IMR-90 (cell line): ENCODE measurements at regions not wholly inside any gene's neighbourhood (a gene's known extent, or its start where the extent isn't known, plus 50 kb on each side); places are given as distances from the start of the nearest gene placed in this dataset.

Source experiments
- ATAC-seq: fragments of 200-7000 bp; cut with Tn5 transposase; 2 replicates; pipeline ENCODE4 v1.9.1; 2020; ENCODE audit warnings: low read depth, mild to moderate bottlenecking, moderate library complexity
- BruUV-seq: library from RNA; stranded (reverse); fragments of 400-500 nt; replicated peaks from 2 replicates; lab custom pipeline; 2021; lab: Mats Ljungman, UMichigan
- CTCF ChIA-PET: fragments of 300-600 bp; formaldehyde crosslinking; extraction: SDS; loops from one replicate; lab custom pipeline; 2021; ENCODE audit warnings: antibody characterized with exemption; lab: Yijun Ruan, JAX
- POLR2A ChIA-PET: fragments of 300-600 bp; sonication (Branson Sonifier 250); formaldehyde crosslinking; loops from one replicate; lab custom pipeline; 2022; ENCODE audit warnings: antibody characterized with exemption; ENCODE audit not compliant: unreplicated experiment; lab: Charles Lee
- DNase-seq: peaks from one replicate; pipeline ENCODE4 v3.0.0; 2013
- H2AFZ ChIP-seq: replicated peaks from 2 replicates; pipeline ENCODE3; 2013; ENCODE audit warnings: low read length, mild to moderate bottlenecking; ENCODE audit not compliant: poor library complexity
- H2AK5ac ChIP-seq: 2 replicates; pipeline ENCODE4 v1.6.1; 2013; ENCODE audit warnings: low read depth, low read length, inconsistent platforms
- H2AK9ac ChIP-seq: replicated peaks from 2 replicates; pipeline ENCODE3; 2013; ENCODE audit warnings: mild to moderate bottlenecking, low read depth, low read length, moderate library complexity; ENCODE audit not compliant: poor library complexity
- H2BK120ac ChIP-seq: 2 replicates; pipeline ENCODE4 v1.6.1; 2013; ENCODE audit warnings: low read depth, low read length, inconsistent platforms
- H2BK15ac ChIP-seq: 3 replicates; pipeline ENCODE4 v1.6.1; 2013; ENCODE audit warnings: low read depth, low read length, inconsistent platforms
- H2BK20ac ChIP-seq: 2 replicates; pipeline ENCODE4 v1.6.1; 2013; ENCODE audit warnings: low read depth, mild to moderate bottlenecking, inconsistent platforms, low read length, moderate library complexity
- H2BK5ac ChIP-seq: 2 replicates; pipeline ENCODE4 v1.6.1; 2013; ENCODE audit warnings: mild to moderate bottlenecking, low read depth, low read length, inconsistent platforms; ENCODE audit not compliant: poor library complexity, severe bottlenecking
- H3K14ac ChIP-seq: replicated peaks from 2 replicates; pipeline ENCODE4 v1.6.1; 2013; ENCODE audit warnings: low read depth, low read length, inconsistent platforms
- H3K18ac ChIP-seq: 2 replicates; pipeline ENCODE4 v1.6.1; 2013; ENCODE audit warnings: low read depth, low read length, control low read depth
- H3K23ac ChIP-seq: 2 replicates; pipeline ENCODE4 v1.6.1; 2013; ENCODE audit warnings: low read depth, low read length, inconsistent platforms
- H3K27ac ChIP-seq: 2 replicates; pipeline ENCODE4 v1.5.1; 2013; ENCODE audit warnings: mild to moderate bottlenecking, control low read depth, low read length; ENCODE audit not compliant: insufficient read depth
- H3K27me3 ChIP-seq: 2 replicates; pipeline ENCODE4 v1.6.1; 2013; ENCODE audit warnings: low read length; ENCODE audit not compliant: control insufficient read depth, insufficient read depth
- H3K36me3 ChIP-seq: 2 replicates; pipeline ENCODE4 v1.6.1; 2013; ENCODE audit warnings: low read length, mixed read lengths; ENCODE audit not compliant: control insufficient read depth, insufficient read depth
- H3K4ac ChIP-seq: 2 replicates; pipeline ENCODE4 v1.6.1; 2013; ENCODE audit warnings: low read depth, low read length, inconsistent platforms
- H3K4me1 ChIP-seq: 2 replicates; pipeline ENCODE4 v1.6.1; 2013; ENCODE audit warnings: low read length, mixed read lengths; ENCODE audit not compliant: control insufficient read depth, insufficient read depth
- H3K4me2 ChIP-seq: 2 replicates; pipeline ENCODE4 v1.6.1; 2013; ENCODE audit warnings: low read depth, mild to moderate bottlenecking, control low read depth, low read length, moderate library complexity
- H3K4me3 ChIP-seq: 2 replicates; pipeline ENCODE4 v1.5.1; 2013; ENCODE audit warnings: low read depth, mild to moderate bottlenecking, control low read depth, low read length, moderate library complexity; ENCODE audit not compliant: insufficient read depth
- H3K56ac ChIP-seq: 2 replicates; pipeline ENCODE4 v1.6.1; 2013; ENCODE audit warnings: low read length, inconsistent platforms; ENCODE audit not compliant: insufficient read depth; ENCODE audit errors: extremely low read depth
- H3K79me1 ChIP-seq, 2 experiments: 2 replicates each; pipeline ENCODE4 v1.6.1; 2013; ENCODE audit warnings: low read length in 2 of 2, inconsistent platforms in 1 of 2, low read depth in 1 of 2
- H3K9ac ChIP-seq: 2 replicates; pipeline ENCODE4 v1.6.1; 2013; ENCODE audit warnings: low read depth, low read length, control low read depth
- H3K9me1 ChIP-seq: 2 replicates; pipeline ENCODE4 v1.6.1; 2013; ENCODE audit warnings: low read length, inconsistent platforms; ENCODE audit not compliant: insufficient read depth
- H3K9me3 ChIP-seq: 2 replicates; pipeline ENCODE4 v1.6.1; 2013; ENCODE audit warnings: low read length; ENCODE audit not compliant: control insufficient read depth, insufficient read depth
- H4K20me1 ChIP-seq: 2 replicates; pipeline ENCODE4 v1.6.1; 2013; ENCODE audit warnings: low read length, inconsistent platforms; ENCODE audit not compliant: insufficient read depth
- H4K5ac ChIP-seq: 2 replicates; pipeline ENCODE4 v1.6.1; 2013; ENCODE audit warnings: mild to moderate bottlenecking, low read depth, low read length, control low read depth
- H4K8ac ChIP-seq, 2 experiments: 2 replicates each; pipeline ENCODE4 v1.6.1; 2013; ENCODE audit warnings: low read depth in 2 of 2, low read length in 2 of 2, control low read depth in 1 of 2, inconsistent platforms in 1 of 2
- H4K91ac ChIP-seq: 2 replicates; pipeline ENCODE4 v1.6.1; 2013; ENCODE audit warnings: low read depth, low read length, inconsistent platforms; ENCODE audit not compliant: insufficient read depth
- BHLHE40 ChIP-seq: fragments of 150-350 bp; IDR thresholded peaks from 2 replicates; pipeline ENCODE4 v1.6.1; 2016; ENCODE audit warnings: mild to moderate bottlenecking, low read depth, low read length
- CEBPB ChIP-seq: IDR thresholded peaks from 2 replicates; pipeline ENCODE4 v1.6.1; 2012; ENCODE audit warnings: low read depth, low read length, improper control_type of control experiment
- CHD1 ChIP-seq: IDR thresholded peaks from 2 replicates; pipeline ENCODE4 v1.6.1; 2012; ENCODE audit warnings: low read depth, low read length, improper control_type of control experiment
- FOS ChIP-seq: fragments of 150-350 bp; IDR thresholded peaks from 2 replicates; pipeline ENCODE4 v1.6.1; 2016; ENCODE audit warnings: low read depth, low read length
- MAFK ChIP-seq: IDR thresholded peaks from 2 replicates; pipeline ENCODE4 v1.6.1; 2012; ENCODE audit warnings: low read depth, low read length, improper control_type of control experiment
- MAZ ChIP-seq: IDR thresholded peaks from 2 replicates; pipeline ENCODE4 v1.6.1; 2012; ENCODE audit warnings: low read depth, mild to moderate bottlenecking, low read length, improper control_type of control experiment, moderate library complexity, borderline replicate concordance
- MXI1 ChIP-seq: IDR thresholded peaks from 2 replicates; pipeline ENCODE4 v1.6.1; 2012; ENCODE audit warnings: low read depth, mild to moderate bottlenecking, low read length, moderate library complexity, borderline replicate concordance
- NFE2L2 ChIP-seq: fragments of 150-350 bp; IDR thresholded peaks from 2 replicates; pipeline ENCODE4 v1.6.1; 2016; ENCODE audit warnings: low read depth, mild to moderate bottlenecking, low read length
- POLR2A ChIP-seq: IDR thresholded peaks from 2 replicates; pipeline ENCODE4 v1.6.1; 2012; ENCODE audit warnings: mild to moderate bottlenecking, low read depth, low read length
- RAD21 ChIP-seq: IDR thresholded peaks from 2 replicates; pipeline ENCODE4 v1.6.1; 2012; ENCODE audit warnings: low read length, improper control_type of control experiment
- RCOR1 ChIP-seq: IDR thresholded peaks from 2 replicates; pipeline ENCODE4 v1.6.1; 2012; ENCODE audit warnings: mild to moderate bottlenecking, low read length, improper control_type of control experiment; ENCODE audit not compliant: insufficient replicate concordance
- RFX5 ChIP-seq: IDR thresholded peaks from 2 replicates; pipeline ENCODE4 v1.8.0; 2012; ENCODE audit warnings: low read depth, mild to moderate bottlenecking, low read length, moderate library complexity
- SMC3 ChIP-seq: fragments of 150-350 bp; IDR thresholded peaks from 2 replicates; pipeline ENCODE4 v1.6.1; 2016; ENCODE audit warnings: low read depth, mild to moderate bottlenecking, antibody characterized with exemption, low read length, moderate library complexity
- WGBS, 2 experiments: methylation state at CpG; one replicate each; pipeline versions ENCODE4 v1.1.5 to v1.1.7; 2013; ENCODE audit warnings: missing lambda C conversion rate in 2 of 2; ENCODE audit not compliant: insufficient read length in 1 of 2; ENCODE audit errors: extremely low coverage in 2 of 2; 5-methylcytosine and 5-hydroxymethylcytosine counted together
- dilution Hi-C: fragments of 300-500 bp; cut with HindIII; formaldehyde crosslinking; loops from one replicate; pipeline ENCODE4 v1.14.3; 2018; ENCODE audit warnings: low sequenced_read_pairs; ENCODE audit not compliant: unreplicated experiment
- in situ Hi-C: fragments of 300-500 bp; cut with MboI; formaldehyde crosslinking; loops from 3 replicates; pipeline ENCODE4 v1.14.3; 2019; ENCODE audit warnings: low sequenced_read_pairs, inconsistent platforms, mixed read lengths
- intact Hi-C: fragments of 100-400 bp; cut with micrococcal nuclease; formaldehyde crosslinking; loops from 2 replicates; pipeline ENCODE4 v1.10.0; 2022
- TF ChIP-seq, protein P1 (sequence below): conservative IDR thresholded peaks from 2 replicates; pipeline ENCODE4 v1.5.1; 2012; ENCODE audit warnings: mild to moderate bottlenecking, low read depth, low read length, improper control_type of control experiment
- TF ChIP-seq, protein P2 (sequence below): fragments of 150-350 bp; IDR thresholded peaks from 2 replicates; pipeline ENCODE4 v1.6.1; 2017; ENCODE audit warnings: mild to moderate bottlenecking, antibody characterized with exemption, low read length, low read depth
- TF ChIP-seq, protein P3 (sequence below): fragments of 150-350 bp; IDR thresholded peaks from 2 replicates; pipeline ENCODE4 v1.6.1; 2016; ENCODE audit warnings: low read depth, mild to moderate bottlenecking, low read length, moderate library complexity, borderline replicate concordance

DNA sequence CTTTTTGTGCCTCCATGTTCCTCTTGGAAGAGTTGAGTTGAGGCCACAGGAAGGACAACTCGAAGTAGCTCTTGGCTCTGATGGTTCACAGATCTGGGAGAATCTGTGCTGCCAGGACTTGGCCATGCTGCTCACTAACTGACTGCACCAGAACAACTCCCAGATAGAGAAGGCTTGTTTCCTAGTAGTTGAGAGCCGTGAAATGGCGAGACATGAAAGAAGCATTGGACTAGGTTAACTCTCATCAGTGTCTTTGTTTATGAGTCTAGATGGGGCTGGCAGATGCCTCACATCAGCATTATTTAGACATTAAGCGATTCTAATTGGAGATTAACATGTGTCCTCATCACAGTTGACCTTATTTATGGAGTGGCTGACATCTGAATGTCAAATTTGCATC, 92.9 kb upstream of the AGBL1 start:
- TF ChIP-seq, protein P1, sequence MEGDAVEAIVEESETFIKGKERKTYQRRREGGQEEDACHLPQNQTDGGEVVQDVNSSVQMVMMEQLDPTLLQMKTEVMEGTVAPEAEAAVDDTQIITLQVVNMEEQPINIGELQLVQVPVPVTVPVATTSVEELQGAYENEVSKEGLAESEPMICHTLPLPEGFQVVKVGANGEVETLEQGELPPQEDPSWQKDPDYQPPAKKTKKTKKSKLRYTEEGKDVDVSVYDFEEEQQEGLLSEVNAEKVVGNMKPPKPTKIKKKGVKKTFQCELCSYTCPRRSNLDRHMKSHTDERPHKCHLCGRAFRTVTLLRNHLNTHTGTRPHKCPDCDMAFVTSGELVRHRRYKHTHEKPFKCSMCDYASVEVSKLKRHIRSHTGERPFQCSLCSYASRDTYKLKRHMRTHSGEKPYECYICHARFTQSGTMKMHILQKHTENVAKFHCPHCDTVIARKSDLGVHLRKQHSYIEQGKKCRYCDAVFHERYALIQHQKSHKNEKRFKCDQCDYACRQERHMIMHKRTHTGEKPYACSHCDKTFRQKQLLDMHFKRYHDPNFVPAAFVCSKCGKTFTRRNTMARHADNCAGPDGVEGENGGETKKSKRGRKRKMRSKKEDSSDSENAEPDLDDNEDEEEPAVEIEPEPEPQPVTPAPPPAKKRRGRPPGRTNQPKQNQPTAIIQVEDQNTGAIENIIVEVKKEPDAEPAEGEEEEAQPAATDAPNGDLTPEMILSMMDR, result no peak
- no peak for TF ChIP-seq CHD1
- no peak for TF ChIP-seq POLR2A
- no peak for TF ChIP-seq MAZ
- TF ChIP-seq CEBPB, result no peak
- TF ChIP-seq RAD21, result no peak
- no peak for TF ChIP-seq MAFK
- no peak for TF ChIP-seq BHLHE40
- TF ChIP-seq RCOR1, result no peak
- TF ChIP-seq NFE2L2, result no peak
- no peak for TF ChIP-seq RFX5
- TF ChIP-seq, protein P2, sequence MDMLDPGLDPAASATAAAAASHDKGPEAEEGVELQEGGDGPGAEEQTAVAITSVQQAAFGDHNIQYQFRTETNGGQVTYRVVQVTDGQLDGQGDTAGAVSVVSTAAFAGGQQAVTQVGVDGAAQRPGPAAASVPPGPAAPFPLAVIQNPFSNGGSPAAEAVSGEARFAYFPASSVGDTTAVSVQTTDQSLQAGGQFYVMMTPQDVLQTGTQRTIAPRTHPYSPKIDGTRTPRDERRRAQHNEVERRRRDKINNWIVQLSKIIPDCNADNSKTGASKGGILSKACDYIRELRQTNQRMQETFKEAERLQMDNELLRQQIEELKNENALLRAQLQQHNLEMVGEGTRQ, result no peak
- TF ChIP-seq MXI1, result no peak
- no peak for TF ChIP-seq FOS
- TF ChIP-seq SMC3, result no peak
- TF ChIP-seq, protein P3, sequence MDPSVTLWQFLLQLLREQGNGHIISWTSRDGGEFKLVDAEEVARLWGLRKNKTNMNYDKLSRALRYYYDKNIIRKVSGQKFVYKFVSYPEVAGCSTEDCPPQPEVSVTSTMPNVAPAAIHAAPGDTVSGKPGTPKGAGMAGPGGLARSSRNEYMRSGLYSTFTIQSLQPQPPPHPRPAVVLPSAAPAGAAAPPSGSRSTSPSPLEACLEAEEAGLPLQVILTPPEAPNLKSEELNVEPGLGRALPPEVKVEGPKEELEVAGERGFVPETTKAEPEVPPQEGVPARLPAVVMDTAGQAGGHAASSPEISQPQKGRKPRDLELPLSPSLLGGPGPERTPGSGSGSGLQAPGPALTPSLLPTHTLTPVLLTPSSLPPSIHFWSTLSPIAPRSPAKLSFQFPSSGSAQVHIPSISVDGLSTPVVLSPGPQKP, result no peak
- Histone ChIP-seq H4K8ac (no peak overlapping the region), H3K14ac (no peak overlapping the region), H4K20me1 (no peaks in the 10 kb centered on the region), H2AK5ac (no peak overlapping the region), H3K27me3 (no peaks in the 10 kb centered on the region), H3K9me1 (no peaks in the 10 kb centered on the region), H2BK15ac (no peak overlapping the region), H3K4me2 (no peak overlapping the region), H2AFZ (no peak overlapping the region), H3K23ac (no peak overlapping the region), H3K4ac (no peak overlapping the region), H3K9ac (no peak overlapping the region), H3K9me3 (peaks cover 17% of the 10 kb centered on the region), H3K4me1 (no peaks in the 10 kb centered on the region), H3K36me3 (no peaks in the 10 kb centered on the region), H2BK20ac (no peak overlapping the region), H3K4me3 (no peak overlapping the region), H3K27ac (no peak overlapping the region), H2BK5ac (no peak overlapping the region), H2AK9ac (no peak overlapping the region), H4K5ac (no peak overlapping the region), H3K56ac (no peak overlapping the region), H3K79me1 (no peaks in the 10 kb centered on the region), H3K18ac (no peak overlapping the region), H2BK120ac (no peak overlapping the region), H4K91ac (no peak overlapping the region)
- ChIA-PET CTCF (no interaction called here), POLR2A (no interaction called here)
- BruUV-seq, result no TSS peak
- in situ Hi-C loops (no loop called here), dilution Hi-C loops (no loop called here), intact Hi-C loops (no loop called here)
- WGBS, 2 experiments, result no CpG with 5 or more reads among the region's 4 CpGs
- ATAC-seq (no peak), DNase-seq (no peak)
